ENCODE measurements at regions not wholly inside any gene's neighbourhood (a gene's known extent, or its start where the extent isn't known, plus 50 kb on each side); places are given as distances from the start of the nearest gene placed in this dataset.

DNA sequence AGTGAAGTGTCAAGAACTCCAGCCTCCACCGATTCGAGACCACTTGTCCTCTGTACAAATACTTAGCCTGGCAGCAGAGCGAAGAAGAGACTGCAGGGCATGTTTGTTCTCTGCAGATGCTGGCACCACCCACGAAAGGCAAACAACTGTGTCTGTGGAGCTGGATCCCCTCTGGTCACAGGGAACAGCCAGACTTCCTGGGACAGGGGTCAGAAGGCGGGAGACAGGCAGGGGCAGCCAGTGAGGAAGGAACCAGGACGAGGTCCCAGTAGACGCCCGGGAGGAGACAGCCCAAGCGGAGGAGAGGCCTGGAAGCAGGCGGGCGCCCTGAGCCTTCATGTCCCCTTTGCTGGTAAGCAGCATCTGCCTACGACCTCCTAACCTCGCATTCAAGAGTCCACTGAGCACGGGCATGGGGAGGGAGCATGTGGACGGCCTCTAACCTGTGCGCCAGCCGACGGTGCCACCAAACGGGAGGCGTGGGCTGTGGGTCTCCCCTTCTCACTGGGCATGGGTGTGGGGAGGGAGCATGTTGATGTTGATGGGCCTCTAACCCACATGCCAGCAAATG is 265.5 kb downstream of the DLL1 start:
- intact Hi-C loops (cut with DNase I; ENCODE audit: low total_unique reads), result no loop called here
- H3K4me3 ChIP-seq, result no peak overlapping the region
- no peaks in the 10 kb centered on the region for H3K27me3 ChIP-seq
- H3K36me3 ChIP-seq (ENCODE audit: low read depth, missing control alignments), result no peaks in the 10 kb centered on the region
- H3K9me3 ChIP-seq, result no peaks in the 10 kb centered on the region
- DNase-seq, result no peak
- no peak overlapping the region for H3K27ac ChIP-seq
- TF ChIP-seq CTCF (IDR thresholded peaks at IDR 0.05), result no peak
- TF ChIP-seq POLR2A (IDR thresholded peaks at IDR 0.05), result no peak
- 89% methylated on average over 14 to 20 of the region's 20 CpGs for WGBS, 2 donors
- no peaks in the 10 kb centered on the region for H3K4me1 ChIP-seq

GRCh38 chr6:170024940-170025339 is 265.9 kb downstream of the DLL1 start:
- no peaks in the 10 kb centered on the region for H3K4me1 ChIP-seq
- H3K27me3 ChIP-seq, result no peaks in the 10 kb centered on the region
- DNase-seq, result peak; percentile 64
- no peaks in the 10 kb centered on the region for H3K9me3 ChIP-seq
- intact Hi-C loops (cut with DNase I; ENCODE audit: low total_unique reads), result no loop called here
- no peak for TF ChIP-seq POLR2A (IDR thresholded peaks at IDR 0.05)
- no peak for TF ChIP-seq CTCF (IDR thresholded peaks at IDR 0.05)
- no peaks in the 10 kb centered on the region for H3K36me3 ChIP-seq (ENCODE audit: low read depth, missing control alignments)
- no peak overlapping the region for H3K4me3 ChIP-seq
- H3K27ac ChIP-seq, result no peak overlapping the region
- WGBS, 2 donors, result 46 to 52% methylated on average over 7 of the region's 7 CpGs

DNA sequence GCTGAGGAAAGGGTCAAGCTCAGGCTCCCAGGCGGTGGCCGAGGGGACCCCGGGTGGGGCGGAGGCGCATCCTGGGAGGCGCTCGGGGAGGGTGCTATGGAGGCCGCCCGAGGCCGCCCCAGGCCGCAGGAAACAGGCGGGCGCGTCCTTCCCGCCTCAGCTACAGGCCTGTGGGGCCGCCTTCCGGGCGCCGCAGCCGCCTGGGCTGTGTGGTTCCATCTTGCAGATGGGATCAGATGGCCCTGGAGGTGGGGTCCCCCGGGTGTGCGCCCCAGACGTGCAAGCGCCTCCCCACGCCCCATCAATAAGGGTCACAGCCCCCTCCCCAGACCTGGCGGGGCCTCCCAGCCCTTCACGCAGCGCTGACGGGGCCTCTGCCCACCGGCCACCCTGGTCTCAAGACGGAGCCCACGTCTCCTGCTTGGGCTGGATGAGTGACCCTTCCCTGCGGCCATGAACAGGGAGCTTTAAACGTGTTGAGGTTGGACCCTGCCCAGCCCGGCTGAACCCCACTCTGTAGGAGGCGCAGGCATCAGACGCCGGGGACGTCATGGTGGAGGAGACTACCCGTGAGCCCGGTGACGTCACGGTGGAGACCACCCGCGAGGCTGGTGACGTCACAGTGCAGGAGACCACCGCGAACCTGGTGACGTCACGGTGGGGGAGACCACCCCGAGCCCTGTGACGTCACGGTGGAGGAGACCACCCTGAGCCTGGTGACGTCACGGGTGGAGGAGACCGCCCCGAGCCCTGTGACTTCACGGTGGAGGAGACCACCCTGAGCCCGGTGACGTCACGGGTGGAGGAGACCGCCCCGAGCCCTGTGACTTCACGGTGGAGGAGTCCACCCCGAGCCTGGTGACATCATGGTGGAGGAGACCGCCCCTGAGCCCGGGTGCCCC is 267.0 kb downstream of the DLL1 start:
- H3K27ac ChIP-seq, result peak overlapping the region; percentile 24 to 69

GRCh38 chr6:170022827-170023619 is 267.9 kb downstream of the DLL1 start:
- H3K4me1 ChIP-seq, result peaks cover 3% of the 10 kb centered on the region
- no peaks in the 10 kb centered on the region for H3K9me3 ChIP-seq
- no peaks in the 10 kb centered on the region for H3K36me3 ChIP-seq (ENCODE audit: low read depth, missing control alignments)
- no peak for DNase-seq
- peak overlapping the region; percentile 24 to 69 for H3K27ac ChIP-seq
- H3K4me3 ChIP-seq, result peak overlapping the region; percentile 29 to 58
- TF ChIP-seq POLR2A (IDR thresholded peaks at IDR 0.05), result no peak
- TF ChIP-seq CTCF (IDR thresholded peaks at IDR 0.05), result no peak
- H3K27me3 ChIP-seq, result no peaks in the 10 kb centered on the region
- 49 to 51% methylated on average over 23 to 77 of the region's 77 CpGs for WGBS, 2 donors
- intact Hi-C loops (cut with DNase I; ENCODE audit: low total_unique reads), result no loop called here

More for the DNA sequence above, 267.0 kb downstream of the DLL1 start:
- no peaks in the 10 kb centered on the region for H3K4me1 ChIP-seq
- intact Hi-C loops (cut with DNase I; ENCODE audit: low total_unique reads), result no loop called here
- no peaks in the 10 kb centered on the region for H3K36me3 ChIP-seq (ENCODE audit: low read depth, missing control alignments)
- WGBS, 2 donors, result 77 to 80% methylated on average over 14 to 67 of the region's 67 CpGs
- peak overlapping the region; percentile 29 to 58 for H3K4me3 ChIP-seq
- no peaks in the 10 kb centered on the region for H3K9me3 ChIP-seq
- H3K27me3 ChIP-seq, result no peaks in the 10 kb centered on the region
- DNase-seq, result no peak
- no peak for TF ChIP-seq CTCF (IDR thresholded peaks at IDR 0.05)
- TF ChIP-seq POLR2A (IDR thresholded peaks at IDR 0.05), result no peak

Data from testis (tissue), 2 donors.